HG03064 (cell line): ENCODE measurements at regions not wholly inside any gene's neighbourhood (a gene's known extent, or its start where the extent isn't known, plus 50 kb on each side); places are given as distances from the start of the nearest gene placed in this dataset.
"Not testable (repeated sequence)": the region's sequence is repeated elsewhere in the genome, so short reads cannot be mapped to it uniquely, and the experiment has no call there.

Experiments
- ATAC-seq: cut with Tn5 transposase; IDR thresholded peaks from one replicate; pipeline ENCODE4 v1.9.1; 2021; ENCODE audit warnings: low read depth; ENCODE audit not compliant: unreplicated experiment

DNA sequence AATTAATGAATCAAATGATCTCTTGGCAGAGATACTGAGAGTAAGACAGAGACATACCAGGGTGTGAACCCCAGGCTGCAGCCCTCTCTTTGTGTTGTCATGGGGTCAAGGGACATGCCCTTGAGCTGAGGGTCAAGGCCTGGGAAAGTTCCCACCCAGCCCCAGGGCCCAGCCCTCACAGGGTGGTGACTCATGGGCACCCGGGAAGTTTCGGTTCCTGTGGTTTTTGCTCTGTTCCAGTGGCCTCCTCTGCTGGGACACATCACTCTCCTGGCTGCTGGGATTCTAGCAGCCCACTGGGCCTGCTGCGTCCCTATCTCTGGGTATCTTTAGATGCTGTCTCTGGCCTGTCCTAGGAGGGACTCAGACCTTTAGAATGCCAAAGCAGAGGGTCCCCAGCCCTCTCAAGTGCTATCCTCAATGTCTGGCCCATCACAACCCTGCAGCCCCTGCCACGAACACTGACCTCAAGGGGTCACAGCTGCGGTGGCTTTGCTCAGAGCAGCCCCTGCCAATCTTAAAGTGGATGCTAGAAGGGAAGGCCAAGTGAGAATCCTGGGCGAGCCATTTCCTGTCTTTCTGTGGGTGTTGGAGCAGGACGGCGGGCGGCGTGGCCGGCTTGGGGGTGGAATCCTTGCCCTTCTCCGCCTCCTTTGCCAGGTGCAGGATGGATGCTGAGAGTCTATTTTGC lies 148.4 kb upstream of the TLE3 start:
- ATAC-seq: no peak

DNA sequence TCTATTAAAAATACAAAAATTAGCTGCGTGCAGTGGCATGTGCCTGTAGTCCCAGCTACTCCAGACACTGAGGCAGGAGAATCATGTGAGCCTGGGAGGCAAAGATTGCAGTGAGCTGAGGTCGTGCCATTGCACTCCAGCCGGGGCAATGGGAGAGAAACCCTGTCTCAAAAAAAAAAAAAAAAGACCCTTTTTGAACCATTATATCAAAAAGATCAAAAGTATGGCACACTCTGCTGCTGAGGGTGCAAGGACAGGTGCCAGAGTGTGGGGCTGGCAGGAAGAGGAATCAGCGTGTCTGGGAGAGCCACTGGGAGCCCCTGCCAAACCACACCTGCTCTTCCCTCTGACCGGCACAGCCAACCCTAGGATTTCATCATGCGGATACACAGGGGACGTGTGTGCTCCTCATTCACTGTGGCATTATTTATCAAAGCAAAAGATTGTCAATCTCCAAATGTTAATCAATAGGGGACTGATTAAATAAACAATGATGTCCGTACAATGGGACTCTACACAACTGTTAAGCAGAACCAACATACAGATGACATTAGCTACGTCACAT lies 147.3 kb upstream of the TLE3 start:
- ATAC-seq: no peak

DNA sequence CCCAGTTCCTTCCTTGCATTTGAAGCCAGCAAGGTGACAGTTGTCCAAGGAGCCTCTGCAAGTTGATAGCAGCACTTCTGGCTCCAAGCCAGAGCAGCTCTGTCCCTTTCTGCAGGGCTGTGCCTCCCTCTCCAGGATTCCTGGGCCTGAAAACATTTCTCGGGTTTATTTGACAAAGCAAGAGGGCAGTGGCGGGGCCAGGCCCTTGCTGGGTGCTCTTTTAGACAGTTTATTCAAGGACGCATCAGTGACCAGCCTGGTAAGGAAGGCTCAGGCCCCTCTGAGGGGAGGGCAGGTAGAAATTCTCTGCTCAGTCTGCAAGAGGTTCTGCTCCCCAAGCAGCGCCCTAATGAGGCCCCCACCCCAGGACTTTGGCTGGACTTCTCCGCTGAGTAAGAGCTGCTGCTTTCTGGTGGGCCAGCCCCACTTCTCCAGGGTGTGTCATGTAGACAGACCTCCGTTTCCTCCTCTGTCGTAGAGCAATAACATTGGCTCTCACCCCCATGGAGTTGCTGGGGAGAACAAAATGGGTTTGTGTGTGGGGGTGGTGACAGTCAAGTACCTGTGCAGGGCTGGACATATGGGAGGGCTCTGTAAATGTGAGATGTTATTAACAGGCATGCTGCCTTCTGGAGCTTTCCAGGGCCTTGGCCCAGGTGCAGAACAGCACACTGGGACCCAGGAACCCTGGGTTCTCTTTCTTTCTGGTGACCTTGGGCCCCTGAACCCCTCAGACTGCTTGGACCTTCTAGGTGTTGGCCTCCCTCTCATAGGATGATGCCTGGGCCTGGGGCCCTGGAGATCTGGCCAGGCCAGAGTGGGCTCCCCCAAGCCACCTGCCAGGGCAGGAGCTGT lies 146.2 kb upstream of the TLE3 start:
- no peak for ATAC-seq

DNA sequence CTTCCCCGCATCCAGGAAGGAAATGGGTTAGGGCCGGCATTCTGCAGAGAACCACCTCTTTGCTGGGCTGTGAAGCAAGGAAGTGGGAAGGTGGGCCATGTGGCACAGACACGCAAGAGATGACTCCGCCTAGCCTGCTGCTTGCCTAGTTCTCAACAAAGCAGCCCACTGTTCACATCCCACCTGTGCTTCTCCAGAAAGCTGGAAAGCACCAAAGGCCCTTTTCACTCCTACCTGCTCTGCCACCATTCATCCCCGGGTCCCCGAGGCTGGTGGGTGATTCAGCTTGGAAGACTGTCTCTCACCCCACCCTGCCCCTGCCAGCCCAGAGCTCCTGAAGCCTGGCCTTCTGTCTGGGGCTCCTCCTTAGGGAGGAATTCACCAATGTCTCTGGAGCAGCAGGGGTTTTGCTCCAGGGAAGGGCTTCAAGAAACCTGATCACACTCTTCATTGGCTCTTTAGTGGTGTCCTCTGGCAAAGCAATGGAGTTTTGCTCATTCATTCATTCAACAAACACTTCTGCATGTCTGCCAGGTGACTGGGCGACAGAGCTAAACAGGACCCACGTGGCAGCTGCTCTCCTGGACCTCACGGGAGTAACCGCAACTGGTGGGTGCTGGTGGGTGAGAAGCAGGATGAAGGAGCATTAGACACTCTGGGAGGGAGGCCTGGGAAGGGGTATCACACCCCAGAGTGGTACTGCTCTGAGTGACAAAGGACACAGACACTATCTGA lies 145.4 kb upstream of the TLE3 start:
- no peak for ATAC-seq

DNA sequence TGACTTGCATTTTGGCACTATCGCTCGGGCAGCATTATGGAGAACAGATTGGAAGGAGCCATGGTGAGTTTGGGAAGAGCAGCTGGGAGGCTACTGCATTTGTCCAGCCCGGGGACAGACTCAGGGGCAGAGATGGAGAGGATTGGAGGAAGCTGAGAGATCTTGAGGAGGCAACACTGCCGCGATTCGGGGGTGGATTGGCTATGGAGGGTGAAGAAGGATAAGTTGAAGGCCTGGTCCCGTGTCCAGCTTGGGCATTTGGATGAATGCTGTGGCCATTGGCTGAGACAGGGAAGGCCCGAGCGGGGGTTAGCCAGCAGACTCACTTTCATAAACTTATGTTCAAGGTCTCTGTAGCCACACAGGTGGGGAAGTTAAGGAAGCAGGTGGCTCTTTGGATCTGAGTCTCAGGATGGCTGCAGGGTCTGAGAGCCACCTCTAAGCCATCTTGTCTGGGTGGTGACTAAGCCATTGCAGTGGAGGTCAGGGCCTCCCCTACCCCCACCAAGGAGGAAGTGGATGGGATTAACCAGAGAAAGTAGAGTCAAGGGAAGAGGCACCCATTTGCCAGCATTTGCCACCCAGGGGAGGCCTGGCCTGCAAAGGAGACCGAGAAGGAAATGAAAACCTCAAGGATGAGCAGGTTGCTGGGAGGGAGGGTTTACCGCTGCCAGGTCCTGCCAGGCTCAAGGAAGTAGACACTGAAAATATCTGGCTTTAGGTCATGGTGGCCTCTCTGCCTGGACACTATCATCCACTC lies 144.0 kb upstream of the TLE3 start:
- no peak for ATAC-seq

DNA sequence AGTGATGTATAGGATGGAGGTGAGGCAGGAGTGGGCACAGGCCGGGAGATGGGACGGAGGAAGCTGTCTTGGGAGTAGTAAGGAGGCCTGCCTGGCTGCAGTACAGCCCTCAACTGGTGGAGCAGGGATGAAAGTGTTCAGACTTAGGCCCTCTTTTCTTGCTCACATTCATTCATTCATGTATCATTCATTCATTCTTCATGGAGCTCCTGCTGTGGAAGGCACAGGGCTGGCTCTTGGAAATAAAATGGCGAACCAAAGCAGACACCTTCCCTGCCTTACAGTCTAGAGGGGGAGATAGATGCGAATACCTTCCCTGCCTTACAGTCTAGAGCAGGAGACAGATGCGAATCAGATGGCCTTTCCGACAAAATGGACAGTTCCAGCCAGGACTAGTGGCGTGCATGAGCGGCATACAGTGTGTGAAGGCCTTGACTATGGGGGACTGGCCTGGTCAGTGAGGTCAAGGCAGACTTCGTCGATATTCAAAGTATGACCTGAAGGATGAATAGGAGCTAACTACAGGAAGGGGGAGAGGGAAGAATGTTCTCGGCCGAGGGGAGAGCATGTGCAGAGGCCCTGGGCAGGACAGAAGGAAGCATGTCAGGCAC lies 143.2 kb upstream of the TLE3 start:
- ATAC-seq: no peak

DNA sequence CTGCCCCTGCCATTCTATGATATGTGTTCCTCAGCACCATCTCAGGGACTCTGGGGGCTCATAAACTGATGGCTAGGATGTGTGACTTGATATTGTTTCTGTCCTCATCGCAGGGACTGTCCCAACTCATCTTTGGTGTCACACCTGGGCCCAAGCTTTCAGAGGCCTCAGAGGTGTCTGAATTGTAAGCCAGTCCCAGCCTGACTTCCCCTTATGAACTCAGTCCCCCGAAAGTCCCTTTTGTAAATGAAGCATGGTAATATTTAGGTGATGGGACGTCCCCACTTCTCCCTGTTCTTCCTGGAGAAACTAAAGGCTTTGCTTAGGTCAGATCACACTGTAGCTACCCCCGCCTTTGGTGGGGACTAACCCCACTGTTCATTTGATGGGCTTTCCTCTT lies 142.4 kb upstream of the TLE3 start:
- ATAC-seq: peak; percentile 71

DNA sequence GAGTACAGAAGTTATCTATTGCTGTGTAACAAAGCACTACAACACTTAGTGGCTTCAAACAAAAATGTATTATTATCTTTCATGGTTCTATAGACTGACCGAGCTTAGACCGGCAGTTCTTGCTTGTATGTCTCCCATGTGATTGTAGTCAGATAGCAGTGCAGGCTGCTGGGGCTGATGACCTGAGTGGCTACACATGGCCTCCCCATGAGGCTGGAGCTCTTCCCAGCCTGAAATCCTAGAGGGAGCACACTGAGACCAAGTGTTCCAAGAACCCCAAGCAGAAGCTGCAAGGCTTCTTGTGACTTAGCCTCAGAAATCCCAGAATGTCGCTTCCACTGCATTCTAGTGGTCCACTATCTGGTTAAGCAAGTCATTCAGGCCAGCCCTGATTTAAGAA lies 141.2 kb upstream of the TLE3 start:
- no peak for ATAC-seq

DNA sequence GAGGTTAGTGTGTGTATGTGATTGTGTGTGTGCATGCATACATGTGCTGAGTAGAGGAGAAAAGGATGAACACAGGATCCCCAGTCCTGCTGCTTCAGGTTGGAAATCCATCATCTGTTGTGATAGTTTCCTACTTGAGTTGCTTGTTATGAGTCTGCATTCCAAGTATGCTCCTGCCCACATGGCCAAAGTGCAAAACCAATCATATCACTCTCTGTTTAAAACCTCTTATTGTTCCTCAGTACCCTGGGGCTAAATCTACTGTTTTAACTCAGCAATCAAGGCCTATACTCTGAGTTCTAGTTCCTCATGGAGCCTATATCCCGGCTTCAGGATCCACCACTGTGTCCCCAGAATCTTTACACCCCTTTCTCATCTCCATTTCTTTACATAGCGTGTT lies 139.9 kb upstream of the TLE3 start:
- ATAC-seq: no peak

DNA sequence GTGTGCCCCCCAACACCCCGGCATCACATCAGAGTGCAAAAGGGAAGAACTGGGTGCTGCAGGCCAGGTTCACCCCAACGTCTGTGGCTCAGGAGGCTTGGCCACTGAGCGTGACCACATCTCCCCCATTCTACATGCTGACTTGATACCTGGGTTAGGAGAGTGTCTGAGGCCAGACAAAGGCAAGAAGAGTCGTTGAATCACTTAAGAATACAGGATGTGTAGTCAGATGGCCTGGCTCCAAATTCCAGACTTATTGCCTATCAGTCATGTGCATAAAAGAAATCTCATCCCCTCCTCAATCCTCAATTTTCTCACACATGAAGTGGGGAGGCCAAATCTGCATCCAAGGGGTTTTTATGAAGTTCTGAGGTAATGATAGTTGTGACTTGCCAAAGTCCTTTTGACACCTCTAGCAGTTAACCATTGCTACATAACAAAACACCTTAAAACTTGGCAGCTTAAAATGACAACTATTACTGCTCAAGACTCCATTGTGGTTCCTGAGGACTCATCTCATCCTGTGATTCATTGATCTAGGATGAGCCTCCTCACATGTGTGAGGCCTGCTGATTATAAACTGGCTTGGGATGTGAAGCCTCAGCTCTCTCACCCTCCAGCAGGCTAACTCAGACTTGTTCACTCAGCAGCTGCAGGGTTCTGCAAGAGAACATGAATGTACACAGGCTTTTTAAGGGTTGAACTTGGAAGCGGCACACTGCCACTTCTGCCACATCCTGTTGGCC lies 138.8 kb upstream of the TLE3 start:
- no peak for ATAC-seq

DNA sequence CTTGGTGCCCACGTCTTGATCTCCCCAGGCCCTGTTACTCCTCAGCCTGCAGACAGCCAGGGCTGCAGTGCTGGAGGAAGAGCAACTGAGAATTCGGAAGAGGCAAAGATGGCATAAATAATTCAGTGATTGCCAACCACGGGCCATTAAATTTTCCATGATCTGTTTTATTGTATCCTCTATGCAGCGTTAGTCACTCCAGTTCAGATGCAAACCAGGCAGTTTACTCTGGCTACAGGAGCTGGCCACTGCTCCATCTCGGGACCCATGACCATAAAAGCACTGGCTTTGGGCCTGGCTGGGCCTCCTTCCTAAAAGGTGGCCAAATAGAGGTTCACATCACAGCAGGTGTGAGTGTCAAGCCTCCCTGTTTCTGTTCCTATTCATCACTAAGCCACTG lies 137.6 kb upstream of the TLE3 start:
- ATAC-seq: no peak

DNA sequence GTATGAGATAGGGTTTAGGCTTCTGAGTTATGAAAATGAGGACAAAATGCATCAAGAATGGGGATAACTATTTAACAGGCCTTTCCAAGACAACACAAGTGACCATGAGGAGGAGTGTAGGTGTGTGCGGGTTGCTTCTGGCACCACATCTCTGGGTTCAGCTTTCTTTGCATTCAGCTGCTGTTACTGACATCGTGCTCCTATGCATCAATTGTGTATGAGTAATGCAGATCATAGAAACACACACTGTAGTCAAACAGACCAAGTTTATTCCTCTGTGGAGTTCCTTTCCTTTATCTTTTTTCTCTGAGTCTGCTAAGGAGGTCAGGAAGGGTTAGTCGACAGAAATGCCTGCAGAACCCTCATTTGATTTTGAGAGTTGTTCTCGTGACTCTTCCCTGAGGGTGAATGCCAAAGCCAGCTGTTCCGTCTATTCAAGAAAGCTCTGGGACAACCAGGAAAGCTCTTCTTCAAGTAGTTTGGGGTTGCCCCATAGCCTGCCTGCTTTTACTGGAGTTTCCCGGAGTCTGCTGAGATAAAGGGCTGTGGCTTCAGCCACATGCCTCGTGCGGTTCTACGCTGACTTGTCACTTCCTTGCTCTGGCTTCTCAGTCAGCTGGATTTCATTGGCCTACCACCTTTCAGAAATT lies 136.7 kb upstream of the TLE3 start:
- ATAC-seq: no peak

DNA sequence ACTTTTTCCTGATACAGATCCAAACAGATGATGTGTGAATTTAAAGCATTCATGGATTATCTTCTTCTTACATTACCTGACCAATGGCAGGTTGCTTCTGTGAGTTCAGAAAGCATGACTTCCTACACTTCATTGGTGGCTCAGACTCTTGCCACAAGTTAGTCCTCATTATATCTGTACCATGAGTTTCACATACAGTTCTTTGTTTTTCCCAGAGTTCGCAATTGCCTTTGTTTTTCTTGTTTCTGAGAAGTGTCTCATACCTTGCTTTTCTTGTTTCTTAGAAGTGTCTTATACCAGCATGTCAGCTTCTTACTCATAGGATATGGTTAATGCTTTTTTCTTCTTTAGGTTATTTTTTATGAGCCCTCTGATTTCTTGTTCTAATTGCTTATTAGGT lies 133.8 kb upstream of the TLE3 start:
- ATAC-seq: no peak

DNA sequence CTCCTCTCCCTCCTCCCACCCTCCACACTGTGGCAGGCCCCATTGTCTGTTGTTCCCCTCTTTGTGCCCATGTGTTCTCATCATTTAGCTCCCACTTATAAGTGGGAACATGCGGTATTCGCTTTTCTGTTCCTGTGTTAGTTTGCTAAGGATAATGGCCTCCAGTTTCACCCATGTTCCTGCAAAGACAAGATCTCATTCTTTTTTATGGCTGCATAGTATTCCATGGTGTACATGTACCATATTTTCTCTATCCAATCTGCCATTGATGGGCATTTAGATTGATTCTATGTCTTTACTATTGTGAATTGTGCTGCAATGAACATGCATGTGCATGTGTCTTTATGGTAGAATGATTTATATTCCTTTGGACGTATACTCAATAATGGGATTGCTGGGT lies 130.2 kb upstream of the TLE3 start:
- ATAC-seq: not testable (repeated sequence)

DNA sequence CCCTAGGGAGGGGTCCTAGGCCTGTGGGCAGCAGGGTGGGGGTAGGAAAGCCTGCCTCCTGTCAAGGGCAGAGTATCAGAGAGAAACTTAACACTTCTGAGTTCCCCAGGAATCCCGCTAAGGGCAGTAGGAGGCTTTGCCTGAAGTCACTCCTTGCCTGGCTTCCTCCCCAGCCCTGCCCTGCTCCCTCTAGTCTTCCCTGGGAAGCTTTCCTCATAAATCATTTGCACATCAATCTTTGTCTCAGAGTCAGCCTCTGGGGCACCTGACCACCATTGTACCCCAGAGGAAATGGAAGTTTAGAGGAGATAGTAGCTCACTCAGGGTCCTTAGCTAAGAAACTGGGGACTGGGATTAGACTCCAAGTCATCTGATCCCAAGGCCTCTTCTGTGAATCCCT lies 129.4 kb upstream of the TLE3 start:
- no peak for ATAC-seq

DNA sequence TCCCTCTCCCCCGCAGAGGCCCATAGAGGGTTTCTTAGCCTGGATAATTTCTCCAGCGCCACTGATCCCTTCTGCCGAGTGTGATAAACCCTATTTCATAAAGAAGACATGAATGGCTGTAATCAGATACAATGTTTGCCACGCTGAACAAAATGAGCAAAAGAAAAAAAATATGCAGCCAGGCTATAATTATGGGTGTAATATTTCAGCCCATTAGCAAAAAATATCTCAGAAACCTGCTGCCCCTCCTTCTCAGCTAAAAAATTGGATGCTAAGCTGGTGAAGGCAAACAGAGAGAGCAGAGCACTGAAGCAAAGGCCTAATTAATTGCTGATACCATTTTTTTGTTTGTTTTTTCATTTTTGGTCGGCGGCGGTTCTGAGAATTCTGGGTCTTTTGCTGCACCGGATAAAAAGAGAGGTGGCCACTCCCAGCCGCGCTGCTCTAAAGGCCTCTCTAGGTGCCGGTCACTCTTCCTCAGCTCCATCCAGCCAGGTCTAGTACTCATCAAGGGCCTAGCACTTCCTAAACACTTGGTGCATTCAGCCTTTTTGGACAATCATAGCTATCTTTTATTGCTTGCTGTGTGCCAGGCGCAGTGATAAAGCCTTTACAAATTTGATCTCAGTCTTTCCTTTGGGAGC lies 128.7 kb upstream of the TLE3 start:
- ATAC-seq: no peak

DNA sequence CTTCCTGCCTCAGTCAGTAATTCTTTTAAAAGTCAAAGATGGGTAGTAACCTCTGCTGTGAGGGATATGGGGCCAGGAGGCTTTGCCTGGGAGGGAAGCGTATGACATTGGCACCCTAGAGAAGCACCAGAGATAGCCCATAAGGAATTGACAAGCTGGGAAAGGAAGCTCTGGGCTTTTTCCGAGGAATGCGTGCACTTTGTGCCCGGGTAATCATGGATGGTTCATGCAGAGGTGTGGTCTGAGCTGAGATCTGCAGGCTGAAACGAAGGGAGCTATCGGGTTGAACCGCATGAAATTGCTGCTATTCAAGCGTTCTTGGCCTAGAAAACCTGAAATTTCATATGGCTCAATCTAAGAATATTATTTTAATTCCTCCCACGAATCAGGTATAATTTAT lies 127.7 kb upstream of the TLE3 start:
- ATAC-seq: no peak

DNA sequence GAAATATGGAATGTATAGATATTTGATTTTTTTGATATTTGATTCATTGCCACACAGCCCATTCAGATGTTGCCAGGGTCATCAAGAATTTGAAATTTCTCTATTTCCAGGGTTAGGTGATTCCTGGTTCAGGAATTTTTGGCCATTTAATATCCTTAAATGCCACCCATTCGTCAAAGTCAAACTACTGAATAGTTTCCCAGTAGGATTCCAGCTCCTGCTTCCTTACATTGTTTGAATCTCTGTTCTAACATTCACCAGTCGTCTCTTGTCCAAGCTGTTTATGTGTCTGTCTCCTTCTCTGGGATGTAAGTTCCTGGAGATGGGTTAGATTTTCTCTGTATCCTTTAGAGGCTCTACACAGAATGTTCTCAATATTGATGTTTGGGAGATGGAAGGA lies 124.9 kb upstream of the TLE3 start:
- no peak for ATAC-seq
